GM18511 (cell line): ENCODE measurements at regions not wholly inside any gene's neighbourhood (a gene's known extent, or its start where the extent isn't known, plus 50 kb on each side); places are given as distances from the start of the nearest gene placed in this dataset.

ENCODE experiments used
- ATAC-seq: cut with Tn5 transposase; IDR thresholded peaks from one replicate; pipeline ENCODE4 v1.9.1; 2021; ENCODE audit warnings: mild to moderate bottlenecking, moderate library complexity; ENCODE audit not compliant: unreplicated experiment

DNA sequence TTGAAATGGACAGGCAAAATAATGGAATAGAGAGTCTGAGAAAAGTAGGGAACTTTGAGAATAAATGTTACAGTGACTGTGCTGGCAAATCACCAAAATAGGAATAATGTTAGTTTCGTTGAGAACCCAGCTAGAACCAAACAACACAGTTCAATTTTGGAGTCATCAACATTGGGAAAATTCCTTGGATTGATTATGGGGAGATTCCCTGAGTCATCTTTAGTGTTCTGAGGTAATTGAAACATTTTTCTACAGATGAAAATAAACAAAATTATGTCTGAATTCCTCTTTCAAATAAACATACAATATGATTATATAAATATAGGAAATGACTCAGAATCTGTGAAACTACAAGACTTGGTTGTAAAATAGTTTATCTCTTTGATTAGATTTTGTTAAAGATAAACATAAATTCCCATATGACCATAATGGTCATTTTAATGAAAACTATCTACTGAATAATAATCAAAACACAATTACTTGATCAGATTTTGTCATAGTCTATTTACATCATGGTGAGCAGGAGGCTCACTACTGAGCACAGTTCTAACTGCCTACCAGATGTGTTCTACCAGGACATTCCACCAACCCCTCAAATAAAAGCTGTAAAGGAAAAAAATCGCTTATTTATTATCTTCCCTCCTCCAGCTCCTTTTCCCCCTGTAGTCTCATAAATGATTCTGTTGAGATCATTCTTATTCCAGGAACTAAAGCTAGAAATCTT, 51.4 kb upstream of the GABRA2 start:
- ATAC-seq = no peak
